Fibroblast of peridontal ligament (primary cell): ENCODE measurements at regions not wholly inside any gene's neighbourhood (a gene's known extent, or its start where the extent isn't known, plus 50 kb on each side); places are given as distances from the start of the nearest gene placed in this dataset.

Experiments used
- DNase-seq: peaks from one replicate; pipeline ENCODE4 v3.0.0-alpha.2; 2010; ENCODE audit errors: extremely low read depth

GRCh38 chr14:40525314-40525713, 1081.4 kb upstream of the LRFN5 start:
- DNase-seq: no peak

GRCh38 chr14:40523123-40523522, 1083.6 kb upstream of the LRFN5 start:
- DNase-seq: no peak

- DNase-seq: no peak
These were observed 1062.2 kb upstream of the FBXO33 start for GRCh38 chr14:40494483-40494882.

GRCh38 chr14:40487824-40488223, 1055.6 kb upstream of the FBXO33 start:
- DNase-seq: no peak

- no peak for DNase-seq
These were observed 1053.5 kb upstream of the FBXO33 start for GRCh38 chr14:40485688-40486087.

- DNase-seq: no peak
These were observed 1043.8 kb upstream of the FBXO33 start for GRCh38 chr14:40476005-40476404.

- DNase-seq: no peak
These were observed 1035.7 kb upstream of the FBXO33 start for GRCh38 chr14:40467969-40468368.

- no peak for DNase-seq
These were observed 1032.3 kb upstream of the FBXO33 start for GRCh38 chr14:40464531-40464930.

- DNase-seq: no peak
These were observed 1031.7 kb upstream of the FBXO33 start for GRCh38 chr14:40463886-40464285.

- DNase-seq: no peak
These were observed 1020.4 kb upstream of the FBXO33 start for GRCh38 chr14:40452674-40453073.

- no peak for DNase-seq
These were observed 1014.8 kb upstream of the FBXO33 start for GRCh38 chr14:40447017-40447416.

- DNase-seq: no peak
These were observed 1012.8 kb upstream of the FBXO33 start for GRCh38 chr14:40445020-40445419.

GRCh38 chr14:40436551-40436950, 1004.3 kb upstream of the FBXO33 start:
- DNase-seq: no peak

- DNase-seq: no peak
These were observed 985.7 kb upstream of the FBXO33 start for GRCh38 chr14:40417777-40418401.

- DNase-seq: no peak
These were observed 984.3 kb upstream of the FBXO33 start for GRCh38 chr14:40416565-40416964.

GRCh38 chr14:40414386-40414785, 982.2 kb upstream of the FBXO33 start:
- no peak for DNase-seq

GRCh38 chr14:40413136-40413535, 980.9 kb upstream of the FBXO33 start:
- no peak for DNase-seq

- DNase-seq: no peak
These were observed 978.5 kb upstream of the FBXO33 start for GRCh38 chr14:40410708-40411107.

- no peak for DNase-seq
These were observed 970.7 kb upstream of the FBXO33 start for GRCh38 chr14:40402957-40403356.

- no peak for DNase-seq
These were observed 966.7 kb upstream of the FBXO33 start for GRCh38 chr14:40398981-40399380.

- DNase-seq: no peak
These were observed 962.6 kb upstream of the FBXO33 start for GRCh38 chr14:40394634-40395340.

GRCh38 chr14:40393143-40393542, 960.9 kb upstream of the FBXO33 start:
- no peak for DNase-seq

- no peak for DNase-seq
These were observed 954.2 kb upstream of the FBXO33 start for GRCh38 chr14:40386433-40386832.

- no peak for DNase-seq
These were observed 942.0 kb upstream of the FBXO33 start for GRCh38 chr14:40374221-40374620.
